ENCODE measurements at regions not wholly inside any gene's neighbourhood (a gene's known extent, or its start where the extent isn't known, plus 50 kb on each side); places are given as distances from the start of the nearest gene placed in this dataset.

DNA sequence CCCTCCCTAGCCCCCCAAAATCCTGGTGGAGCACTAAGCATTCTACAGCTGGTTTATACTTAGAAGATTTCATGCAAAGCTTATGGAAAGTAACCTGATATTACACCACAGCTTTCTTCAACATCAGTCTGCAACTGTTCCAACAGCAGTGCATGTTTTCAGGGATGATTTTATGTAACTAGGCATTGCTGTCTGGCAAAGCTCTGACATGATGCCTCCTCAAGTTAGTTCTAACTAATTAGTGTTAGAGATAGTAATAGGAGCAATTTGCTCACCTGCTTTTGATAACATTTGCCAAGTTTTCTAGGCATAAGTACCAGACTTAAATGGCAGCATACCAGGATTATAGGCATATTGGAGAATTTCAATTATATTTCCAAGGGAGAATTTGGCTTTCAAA lies 330.3 kb upstream of the SGO1 start:
- TF ChIP-seq, protein P1, sequence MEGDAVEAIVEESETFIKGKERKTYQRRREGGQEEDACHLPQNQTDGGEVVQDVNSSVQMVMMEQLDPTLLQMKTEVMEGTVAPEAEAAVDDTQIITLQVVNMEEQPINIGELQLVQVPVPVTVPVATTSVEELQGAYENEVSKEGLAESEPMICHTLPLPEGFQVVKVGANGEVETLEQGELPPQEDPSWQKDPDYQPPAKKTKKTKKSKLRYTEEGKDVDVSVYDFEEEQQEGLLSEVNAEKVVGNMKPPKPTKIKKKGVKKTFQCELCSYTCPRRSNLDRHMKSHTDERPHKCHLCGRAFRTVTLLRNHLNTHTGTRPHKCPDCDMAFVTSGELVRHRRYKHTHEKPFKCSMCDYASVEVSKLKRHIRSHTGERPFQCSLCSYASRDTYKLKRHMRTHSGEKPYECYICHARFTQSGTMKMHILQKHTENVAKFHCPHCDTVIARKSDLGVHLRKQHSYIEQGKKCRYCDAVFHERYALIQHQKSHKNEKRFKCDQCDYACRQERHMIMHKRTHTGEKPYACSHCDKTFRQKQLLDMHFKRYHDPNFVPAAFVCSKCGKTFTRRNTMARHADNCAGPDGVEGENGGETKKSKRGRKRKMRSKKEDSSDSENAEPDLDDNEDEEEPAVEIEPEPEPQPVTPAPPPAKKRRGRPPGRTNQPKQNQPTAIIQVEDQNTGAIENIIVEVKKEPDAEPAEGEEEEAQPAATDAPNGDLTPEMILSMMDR (conservative IDR thresholded peaks at IDR 0.05 in 1 of 2, IDR thresholded peaks at IDR 0.05 in 1 of 2; ENCODE audit: low read depth in 1 of 2, low read length in 2 of 2): no peak
- no peak for TF ChIP-seq EZH2 (IDR thresholded peaks at IDR 0.05; ENCODE audit: low read length, missing control alignments)

Data from fibroblast of lung (primary cell).